ENCODE measurements at regions not wholly inside any gene's neighbourhood (a gene's known extent, or its start where the extent isn't known, plus 50 kb on each side); places are given as distances from the start of the nearest gene placed in this dataset.

DNA sequence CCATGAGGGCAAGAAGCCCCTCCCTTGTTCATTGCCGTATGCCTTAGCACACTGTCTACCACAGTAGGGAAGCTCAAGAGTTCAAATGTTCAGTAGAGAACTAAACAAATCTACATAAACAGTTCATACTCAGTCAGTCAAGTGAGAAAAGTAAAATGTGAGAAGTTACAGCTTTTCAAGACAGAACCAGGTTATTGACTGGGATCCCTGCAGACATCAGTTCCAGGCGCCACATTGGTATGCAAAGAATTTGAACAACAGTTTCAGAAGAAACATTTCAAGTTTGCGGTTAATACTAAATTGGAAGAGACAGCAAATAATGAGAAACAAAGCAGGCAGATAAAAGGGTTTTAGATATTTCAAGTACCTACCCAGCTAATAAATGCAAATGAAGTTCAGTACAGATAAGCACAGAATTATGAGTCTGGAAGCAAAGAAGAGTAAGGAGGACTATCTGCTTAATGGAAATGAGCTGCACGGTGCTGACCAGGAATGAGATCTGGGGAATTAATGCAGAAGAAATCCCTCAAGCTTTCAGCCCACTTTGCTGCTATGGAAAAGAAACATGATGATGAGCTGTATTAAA is 246.2 kb downstream of the HACE1 start:
- TF ChIP-seq, protein P1, sequence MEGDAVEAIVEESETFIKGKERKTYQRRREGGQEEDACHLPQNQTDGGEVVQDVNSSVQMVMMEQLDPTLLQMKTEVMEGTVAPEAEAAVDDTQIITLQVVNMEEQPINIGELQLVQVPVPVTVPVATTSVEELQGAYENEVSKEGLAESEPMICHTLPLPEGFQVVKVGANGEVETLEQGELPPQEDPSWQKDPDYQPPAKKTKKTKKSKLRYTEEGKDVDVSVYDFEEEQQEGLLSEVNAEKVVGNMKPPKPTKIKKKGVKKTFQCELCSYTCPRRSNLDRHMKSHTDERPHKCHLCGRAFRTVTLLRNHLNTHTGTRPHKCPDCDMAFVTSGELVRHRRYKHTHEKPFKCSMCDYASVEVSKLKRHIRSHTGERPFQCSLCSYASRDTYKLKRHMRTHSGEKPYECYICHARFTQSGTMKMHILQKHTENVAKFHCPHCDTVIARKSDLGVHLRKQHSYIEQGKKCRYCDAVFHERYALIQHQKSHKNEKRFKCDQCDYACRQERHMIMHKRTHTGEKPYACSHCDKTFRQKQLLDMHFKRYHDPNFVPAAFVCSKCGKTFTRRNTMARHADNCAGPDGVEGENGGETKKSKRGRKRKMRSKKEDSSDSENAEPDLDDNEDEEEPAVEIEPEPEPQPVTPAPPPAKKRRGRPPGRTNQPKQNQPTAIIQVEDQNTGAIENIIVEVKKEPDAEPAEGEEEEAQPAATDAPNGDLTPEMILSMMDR (IDR thresholded peaks at IDR 0.05; ENCODE audit: poor library complexity, severe bottlenecking) = no peak
- TF ChIP-seq RAD21 (conservative IDR thresholded peaks at IDR 0.05) (no peak), POLR2AphosphoS5 (IDR thresholded peaks at IDR 0.05) (no peak), TAF1 (IDR thresholded peaks at IDR 0.05; ENCODE audit: low read depth) (no peak), EP300 (conservative IDR thresholded peaks at IDR 0.05; ENCODE audit: poor library complexity, severe bottlenecking) (no peak), EZH2 (IDR thresholded peaks at IDR 0.05; ENCODE audit: borderline replicate concordance, insufficient read depth, low read length, poor library complexity, severe bottlenecking) (no peak)
